ENCODE measurements at regions not wholly inside any gene's neighbourhood (a gene's known extent, or its start where the extent isn't known, plus 50 kb on each side); places are given as distances from the start of the nearest gene placed in this dataset.

DNA sequence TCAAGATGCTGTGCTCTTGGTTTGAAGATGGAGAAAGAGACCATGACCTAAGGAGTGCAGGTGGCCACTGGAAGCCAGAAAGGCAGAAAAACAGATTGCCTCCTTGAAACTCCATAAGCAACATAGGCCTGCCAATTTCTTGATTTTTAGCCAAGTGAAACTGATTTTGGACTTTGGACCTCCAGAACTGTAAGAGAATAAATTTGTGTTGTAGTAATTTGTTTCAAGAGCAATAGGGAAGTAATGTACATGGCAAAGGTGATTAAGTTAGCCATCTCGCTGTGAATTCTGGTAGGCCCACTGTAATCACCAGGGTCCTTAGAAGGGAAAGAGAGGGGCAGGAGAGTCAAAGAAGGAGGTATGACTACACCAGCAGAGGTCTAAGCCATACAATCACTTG, 238.8 kb downstream of the CNTN3 start:
- no peak for DNase-seq
- intact Hi-C loops (cut with DNase I): no loop called here
- Histone ChIP-seq H3K27ac (no peak overlapping the region), H3K9me3 (no peaks in the 10 kb centered on the region), H3K27me3 (ENCODE audit: insufficient read depth in 3 of 3, low read length in 2 of 3) (no peaks in the 10 kb centered on the region), H3K4me3 (no peak overlapping the region), H3K36me3 (ENCODE audit: insufficient read depth in 1 of 2, low read depth in 1 of 2) (no peaks in the 10 kb centered on the region), H3K4me1 (no peaks in the 10 kb centered on the region)
- WGBS, 3 donors: 96 to 100% (median 100%) methylated on average over 1 of the region's 1 CpG
- no peak for ATAC-seq
- no peak for TF ChIP-seq CTCF (IDR thresholded peaks at IDR 0.05)

DNA sequence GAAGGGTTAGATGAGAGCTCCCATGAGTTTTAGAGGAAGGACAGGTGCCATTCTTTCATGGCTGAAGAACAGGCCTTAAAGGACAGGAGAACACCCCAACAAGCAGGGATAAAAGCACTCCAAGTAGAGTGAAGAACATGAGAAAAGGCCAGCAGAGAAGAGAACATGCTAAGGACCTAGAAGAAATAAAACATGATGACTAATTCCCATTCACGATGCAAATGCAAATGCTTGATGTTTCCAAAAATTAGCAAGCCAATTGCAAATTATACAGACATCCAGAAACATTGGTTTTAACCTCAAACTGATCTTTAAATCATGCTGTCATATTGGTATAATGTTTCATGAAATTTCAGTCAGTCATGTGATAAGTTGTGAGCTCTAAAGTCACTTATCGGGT, 241.7 kb downstream of the CNTN3 start:
- H3K27me3 ChIP-seq (ENCODE audit: insufficient read depth in 3 of 3, low read length in 2 of 3): no peaks in the 10 kb centered on the region
- H3K4me3 ChIP-seq: no peak overlapping the region
- TF ChIP-seq CTCF (IDR thresholded peaks at IDR 0.05): no peak
- DNase-seq (no peak), ATAC-seq (no peak)
- H3K4me1 ChIP-seq: no peaks in the 10 kb centered on the region
- intact Hi-C loops (cut with DNase I): no loop called here
- H3K27ac ChIP-seq: no peak overlapping the region
- H3K36me3 ChIP-seq (ENCODE audit: insufficient read depth in 1 of 2, low read depth in 1 of 2): no peaks in the 10 kb centered on the region
- 81 to 91% (median 87%) methylated on average over 2 of the region's 2 CpGs for WGBS, 3 donors
- H3K9me3 ChIP-seq: no peaks in the 10 kb centered on the region

- ATAC-seq: no peak
These were observed 244.1 kb downstream of the CNTN3 start for GRCh38 chr3:74370342-74370741.

DNA sequence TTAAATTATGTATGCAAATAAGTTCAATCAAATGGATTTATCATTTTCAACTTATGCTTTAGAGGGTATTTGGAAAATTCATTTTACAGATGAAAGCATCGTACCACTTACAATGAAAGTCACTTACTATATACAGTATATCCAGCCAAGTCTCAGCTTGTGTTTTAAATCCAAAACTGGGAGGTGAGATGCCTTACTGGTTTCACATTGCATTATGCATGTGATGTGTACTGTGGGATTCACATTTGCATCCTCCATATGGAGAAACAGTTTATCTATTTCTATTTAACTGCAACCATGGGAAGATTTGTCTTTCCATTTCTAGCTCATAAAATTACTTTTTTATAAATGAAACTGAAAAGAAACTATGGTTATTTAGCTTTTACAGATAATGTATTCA, 248.1 kb downstream of the CNTN3 start:
- Histone ChIP-seq H3K9me3 (no peaks in the 10 kb centered on the region), H3K4me1 (no peaks in the 10 kb centered on the region), H3K27me3 (ENCODE audit: insufficient read depth in 3 of 3, low read length in 2 of 3) (no peaks in the 10 kb centered on the region), H3K27ac (no peak overlapping the region), H3K4me3 (no peak overlapping the region), H3K36me3 (ENCODE audit: insufficient read depth in 1 of 2, low read depth in 1 of 2) (no peaks in the 10 kb centered on the region)
- WGBS, 3 donors: 69 to 81% (median 78%) methylated on average over 1 of the region's 1 CpG
- ATAC-seq (no peak), DNase-seq (no peak)
- TF ChIP-seq CTCF (IDR thresholded peaks at IDR 0.05): no peak
- intact Hi-C loops (cut with DNase I): no loop called here

More at GRCh38 chr3:74370342-74370741, 244.1 kb downstream of the CNTN3 start:
- no peaks in the 10 kb centered on the region for H3K4me1 ChIP-seq
- WGBS, 3 donors: 87 to 90% (median 89%) methylated on average over 2 of the region's 2 CpGs
- no peaks in the 10 kb centered on the region for H3K9me3 ChIP-seq
- H3K36me3 ChIP-seq (ENCODE audit: insufficient read depth in 1 of 2, low read depth in 1 of 2): no peaks in the 10 kb centered on the region
- H3K4me3 ChIP-seq: no peak overlapping the region
- intact Hi-C loops (cut with DNase I): no loop called here
- no peak for DNase-seq
- no peak overlapping the region for H3K27ac ChIP-seq
- no peak for TF ChIP-seq CTCF (IDR thresholded peaks at IDR 0.05)
- H3K27me3 ChIP-seq (ENCODE audit: insufficient read depth in 3 of 3, low read length in 2 of 3): no peaks in the 10 kb centered on the region

GRCh38 chr3:74363346-74363745, 251.1 kb downstream of the CNTN3 start:
- no peak for TF ChIP-seq CTCF (IDR thresholded peaks at IDR 0.05)
- Histone ChIP-seq H3K4me3 (no peak overlapping the region), H3K36me3 (ENCODE audit: insufficient read depth in 1 of 2, low read depth in 1 of 2) (no peaks in the 10 kb centered on the region), H3K27ac (no peak overlapping the region), H3K9me3 (no peaks in the 10 kb centered on the region), H3K4me1 (no peaks in the 10 kb centered on the region), H3K27me3 (ENCODE audit: insufficient read depth in 3 of 3, low read length in 2 of 3) (no peaks in the 10 kb centered on the region)
- DNase-seq (no peak), ATAC-seq (no peak)
- 82 to 94% (median 92%) methylated on average over 1 of the region's 1 CpG for WGBS, 3 donors
- intact Hi-C loops (cut with DNase I): no loop called here

Data from psoas muscle (tissue), 7 donors.